Stimulated activated CD4-positive, alpha-beta T cell treated with anti-CD3 and anti-CD28 coated beads, Interleukin-1b, Interleukin-23, amount 100 ng/mL, for 24 hours (primary cell): ENCODE measurements at regions not wholly inside any gene's neighbourhood (a gene's known extent, or its start where the extent isn't known, plus 50 kb on each side); places are given as distances from the start of the nearest gene placed in this dataset.
A peak's percentile ranks its signal among the peaks of the same experiment; 100 is the strongest.
"Not testable (repeated sequence)": the region's sequence is repeated elsewhere in the genome, so short reads cannot be mapped to it uniquely, and the experiment has no call there.

Source experiments
- DNase-seq, 4 experiments: peaks; one replicate each; pipeline ENCODE4 v3.0.0-alpha.2; 2020; ENCODE audit warnings: low read depth in 4 of 4, low spot score in 1 of 4

GRCh38 chr9:39665020-39665419 is 309.6 kb downstream of the SPATA31A1 start:
- not testable (repeated sequence) for DNase-seq

GRCh38 chr9:39674437-39675210 is 319.2 kb downstream of the SPATA31A1 start:
- DNase-seq: not testable (repeated sequence)

- DNase-seq: not testable (repeated sequence)
Observed at GRCh38 chr9:39675211-39675553, 319.7 kb downstream of the SPATA31A1 start.

- DNase-seq: not testable (repeated sequence)
Observed at GRCh38 chr9:39678534-39679263, 323.2 kb downstream of the SPATA31A1 start.

GRCh38 chr9:39680694-39681401 is 325.4 kb downstream of the SPATA31A1 start:
- not testable (repeated sequence) for DNase-seq

- DNase-seq: not testable (repeated sequence)
Observed at GRCh38 chr9:39728862-39729261, 373.4 kb downstream of the SPATA31A1 start.

- DNase-seq: not testable (repeated sequence)
Observed at GRCh38 chr9:39744898-39745297, 389.4 kb downstream of the SPATA31A1 start.

GRCh38 chr9:39775570-39775969 is 420.1 kb downstream of the SPATA31A1 start:
- not testable (repeated sequence) for DNase-seq

GRCh38 chr9:39791356-39791755 is 435.9 kb downstream of the SPATA31A1 start:
- not testable (repeated sequence) for DNase-seq

- DNase-seq: not testable (repeated sequence)
Observed at GRCh38 chr9:39797935-39798334, 442.5 kb downstream of the SPATA31A1 start.

- DNase-seq: not testable (repeated sequence)
Observed at GRCh38 chr9:39799252-39799651, 443.8 kb downstream of the SPATA31A1 start.

- not testable (repeated sequence) for DNase-seq
Observed at GRCh38 chr9:39802561-39802960, 447.1 kb downstream of the SPATA31A1 start.

GRCh38 chr9:39809401-39810226 is 454.1 kb downstream of the SPATA31A1 start:
- peak in 3 of 4 experiments; percentile 20 to 25 (median 21) for DNase-seq

GRCh38 chr9:39810401-39810800 is 454.9 kb downstream of the SPATA31A1 start:
- not testable (repeated sequence) for DNase-seq

GRCh38 chr9:39811615-39812014 is 456.1 kb downstream of the SPATA31A1 start:
- not testable (repeated sequence) for DNase-seq

GRCh38 chr9:39828457-39828856 is 473.0 kb downstream of the SPATA31A1 start:
- not testable (repeated sequence) for DNase-seq
